ENCODE measurements at regions not wholly inside any gene's neighbourhood (a gene's known extent, or its start where the extent isn't known, plus 50 kb on each side); places are given as distances from the start of the nearest gene placed in this dataset.
"Not testable (repeated sequence)": the region's sequence is repeated elsewhere in the genome, so short reads cannot be mapped to it uniquely, and the experiment has no call there.

GRCh38 chr1:200292699-200293098 lies 117.1 kb downstream of the ZNF281 start:
- no peak for DNase-seq (ENCODE audit: low spot score)
- in situ Hi-C loops (cut with HindIII; ENCODE audit: low sequenced_read_pairs) = no loop called here

- DNase-seq (ENCODE audit: low spot score) = no peak
- in situ Hi-C loops (cut with HindIII; ENCODE audit: low sequenced_read_pairs) = no loop called here
Measured at GRCh38 chr1:200291106-200291505, 118.7 kb downstream of the ZNF281 start.

GRCh38 chr1:200290010-200290685 lies 119.7 kb downstream of the ZNF281 start:
- no peak for DNase-seq (ENCODE audit: low spot score)
- in situ Hi-C loops (cut with HindIII; ENCODE audit: low sequenced_read_pairs) = no loop called here

- in situ Hi-C loops (cut with HindIII; ENCODE audit: low sequenced_read_pairs) = no loop called here
- no peak for DNase-seq (ENCODE audit: low spot score)
Measured at GRCh38 chr1:200288226-200288625, 121.6 kb downstream of the ZNF281 start.

- in situ Hi-C loops (cut with HindIII; ENCODE audit: low sequenced_read_pairs) = not testable (repeated sequence)
Measured at GRCh38 chr1:200284236-200284635, 125.6 kb downstream of the ZNF281 start.

GRCh38 chr1:200282497-200283122 lies 127.2 kb downstream of the ZNF281 start:
- no peak for DNase-seq (ENCODE audit: low spot score)
- in situ Hi-C loops (cut with HindIII; ENCODE audit: low sequenced_read_pairs) = no loop called here

More at GRCh38 chr1:200284236-200284635, 125.6 kb downstream of the ZNF281 start:
- not testable (repeated sequence) for DNase-seq (ENCODE audit: low spot score)

GRCh38 chr1:200281201-200281835 lies 128.5 kb downstream of the ZNF281 start:
- in situ Hi-C loops (cut with HindIII; ENCODE audit: low sequenced_read_pairs) = no loop called here
- DNase-seq (ENCODE audit: low spot score) = no peak

- in situ Hi-C loops (cut with HindIII; ENCODE audit: low sequenced_read_pairs) = no loop called here
- DNase-seq (ENCODE audit: low spot score) = peak; percentile 14
Measured at GRCh38 chr1:200279810-200280411, 129.9 kb downstream of the ZNF281 start.

- DNase-seq (ENCODE audit: low spot score) = no peak
- in situ Hi-C loops (cut with HindIII; ENCODE audit: low sequenced_read_pairs) = no loop called here
Measured at GRCh38 chr1:200275816-200276453, 133.9 kb downstream of the ZNF281 start.

GRCh38 chr1:200275415-200275814 lies 134.4 kb downstream of the ZNF281 start:
- no peak for DNase-seq (ENCODE audit: low spot score)
- in situ Hi-C loops (cut with HindIII; ENCODE audit: low sequenced_read_pairs) = no loop called here

- in situ Hi-C loops (cut with HindIII; ENCODE audit: low sequenced_read_pairs) = no loop called here
- DNase-seq (ENCODE audit: low spot score) = no peak
Measured at GRCh38 chr1:200274116-200274515, 135.7 kb downstream of the ZNF281 start.

- no peak for DNase-seq (ENCODE audit: low spot score)
- in situ Hi-C loops (cut with HindIII; ENCODE audit: low sequenced_read_pairs) = no loop called here
Measured at GRCh38 chr1:200272481-200273068, 137.3 kb downstream of the ZNF281 start.

- in situ Hi-C loops (cut with HindIII; ENCODE audit: low sequenced_read_pairs) = no loop called here
- no peak for DNase-seq (ENCODE audit: low spot score)
Measured at GRCh38 chr1:200269256-200269655, 140.6 kb downstream of the ZNF281 start.

- in situ Hi-C loops (cut with HindIII; ENCODE audit: low sequenced_read_pairs) = no loop called here
- DNase-seq (ENCODE audit: low spot score) = no peak
Measured at GRCh38 chr1:200267937-200268336, 141.9 kb downstream of the ZNF281 start.

GRCh38 chr1:200267458-200267857 lies 142.4 kb downstream of the ZNF281 start:
- in situ Hi-C loops (cut with HindIII; ENCODE audit: low sequenced_read_pairs) = no loop called here

GRCh38 chr1:200266871-200267270 lies 143.0 kb downstream of the ZNF281 start:
- in situ Hi-C loops (cut with HindIII; ENCODE audit: low sequenced_read_pairs) = no loop called here
- no peak for DNase-seq (ENCODE audit: low spot score)

More at GRCh38 chr1:200267458-200267857, 142.4 kb downstream of the ZNF281 start:
- no peak for DNase-seq (ENCODE audit: low spot score)

- in situ Hi-C loops (cut with HindIII; ENCODE audit: low sequenced_read_pairs) = no loop called here
- DNase-seq (ENCODE audit: low spot score) = no peak
Measured at GRCh38 chr1:200265881-200266280, 144.0 kb downstream of the ZNF281 start.

GRCh38 chr1:200265104-200265503 lies 144.7 kb downstream of the ZNF281 start:
- in situ Hi-C loops (cut with HindIII; ENCODE audit: low sequenced_read_pairs) = no loop called here
- no peak for DNase-seq (ENCODE audit: low spot score)

- in situ Hi-C loops (cut with HindIII; ENCODE audit: low sequenced_read_pairs) = no loop called here
- DNase-seq (ENCODE audit: low spot score) = no peak
Measured at GRCh38 chr1:200263203-200263602, 146.6 kb downstream of the ZNF281 start.

All from G401 (cell line).